Thyroid gland (tissue), 4 donors: ENCODE measurements at regions not wholly inside any gene's neighbourhood (a gene's known extent, or its start where the extent isn't known, plus 50 kb on each side); places are given as distances from the start of the nearest gene placed in this dataset.

Source experiments
- CTCF ChIP-seq, 6 experiments: fragments of 200-600 bp in 3 of 6; fragments of 450-650 bp in 3 of 6; sonication (generic) in 3 of 6; IDR thresholded peaks; one replicate each; pipeline ENCODE4 v1.5.1; 2016 to 2019; ENCODE audit warnings: antibody characterized with exemption in 6 of 6, mild to moderate bottlenecking in 2 of 6, inconsistent platforms in 1 of 6, moderate library complexity in 1 of 6
- POLR2A ChIP-seq, 2 donors: fragments of 450-650 bp; IDR thresholded peaks; one replicate each; pipeline ENCODE4 v1.6.1; 2017; ENCODE audit warnings: antibody characterized with exemption in 2 of 2, mild to moderate bottlenecking in 2 of 2, moderate library complexity in 1 of 2

DNA sequence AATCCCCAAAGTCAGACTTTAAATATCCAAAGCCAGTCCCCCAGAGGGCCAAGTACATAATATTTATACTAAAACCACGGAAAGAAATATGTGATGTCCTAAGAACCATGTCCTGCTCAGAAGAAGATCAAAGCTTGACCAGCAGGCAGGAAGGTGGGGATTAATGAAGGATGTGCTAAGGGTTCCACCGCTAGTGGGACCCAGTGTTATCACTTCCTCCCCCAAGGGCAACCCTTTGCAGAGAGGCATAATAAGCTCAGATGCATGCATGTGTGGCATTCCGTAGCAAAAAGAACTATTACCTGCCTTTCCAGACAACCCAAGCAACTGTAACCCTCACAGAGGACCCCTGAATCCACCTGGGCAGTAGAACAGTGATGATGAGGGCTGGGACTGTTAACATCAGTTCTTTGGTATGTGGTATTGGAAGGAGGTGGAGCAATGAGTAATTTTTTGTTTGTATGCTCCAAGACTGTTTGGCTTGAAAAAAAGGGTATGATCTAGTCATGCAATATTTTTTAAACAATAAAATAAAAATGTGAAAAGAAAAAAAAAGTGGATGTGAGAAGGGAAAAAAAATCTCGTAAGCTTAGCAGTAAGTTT, 71.7 kb upstream of the ETV6 start:
- TF ChIP-seq POLR2A (IDR thresholded peaks at IDR 0.05): no peak
- TF ChIP-seq CTCF (IDR thresholded peaks at IDR 0.05): no peak
